Panc1 (cell line): ENCODE measurements at regions not wholly inside any gene's neighbourhood (a gene's known extent, or its start where the extent isn't known, plus 50 kb on each side); places are given as distances from the start of the nearest gene placed in this dataset.

Experiments used
- ATAC-seq: fragments of 200-7000 bp; cut with Tn5 transposase; 2 replicates; pipeline ENCODE4 v1.9.1; 2020; ENCODE audit warnings: mild to moderate bottlenecking, moderate library complexity
- BruUV-seq: library from RNA; stranded (reverse); fragments of 400-500 nt; replicated peaks from 2 replicates; lab custom pipeline; 2021; lab: Mats Ljungman, UMichigan
- CTCF ChIA-PET: fragments of 300-600 bp; sonication (Branson Sonifier 250); formaldehyde crosslinking; loops from one replicate; lab custom pipeline; 2022; ENCODE audit warnings: antibody characterized with exemption; lab: Charles Lee
- POLR2A ChIA-PET: fragments of 300-600 bp; sonication (Branson Sonifier 250); formaldehyde crosslinking; loops from one replicate; lab custom pipeline; 2022; ENCODE audit warnings: antibody characterized with exemption; lab: Charles Lee
- DNase-seq: peaks from one replicate; pipeline ENCODE4 v3.0.0-alpha.2; 2010; ENCODE audit warnings: low read depth, low spot score
- H3K27ac ChIP-seq: 2 replicates; pipeline ENCODE4 v1.5.1; 2011; ENCODE audit warnings: mild to moderate bottlenecking, low read length, inconsistent platforms
- H3K27me3 ChIP-seq: fragments of 200-500 bp; sonication (Bioruptor generic); 2 replicates; pipeline ENCODE4 v1.6.0; 2014; ENCODE audit warnings: low read length, inconsistent platforms; ENCODE audit not compliant: control insufficient read depth, insufficient read depth
- H3K36me3 ChIP-seq: fragments of 200-500 bp; sonication (Bioruptor generic); 2 replicates; pipeline ENCODE4 v1.5.1; 2014; ENCODE audit warnings: inconsistent platforms, mild to moderate bottlenecking, low read length, moderate library complexity; ENCODE audit not compliant: control insufficient read depth, insufficient read depth
- H3K4me1 ChIP-seq: 2 replicates; pipeline ENCODE4 v1.5.1; 2011; ENCODE audit warnings: inconsistent platforms, mild to moderate bottlenecking, low read length, moderate library complexity; ENCODE audit not compliant: control insufficient read depth, insufficient read depth
- H3K4me3 ChIP-seq, 2 experiments: 2 replicates each; pipeline ENCODE4 v1.5.1; 2011 to 2012; ENCODE audit warnings: low read depth in 2 of 2, low read length in 2 of 2, mild to moderate bottlenecking in 2 of 2, inconsistent platforms in 1 of 2, moderate library complexity in 1 of 2
- H3K9me3 ChIP-seq: fragments of 200-500 bp; sonication (Bioruptor generic); 2 replicates; pipeline ENCODE4 v1.5.1; 2014; ENCODE audit warnings: low read depth, mild to moderate bottlenecking, inconsistent platforms, low read length, moderate library complexity; ENCODE audit not compliant: control insufficient read depth, insufficient read depth
- POLR2AphosphoS5 ChIP-seq: IDR thresholded peaks from 2 replicates; pipeline ENCODE4 v1.6.1; 2012; ENCODE audit warnings: mild to moderate bottlenecking, low read depth, low read length, moderate library complexity
- SIN3A ChIP-seq: IDR thresholded peaks from 2 replicates; pipeline ENCODE4 v1.6.1; 2012; ENCODE audit warnings: low read depth, mild to moderate bottlenecking, low read length, moderate library complexity, borderline replicate concordance; ENCODE audit not compliant: insufficient read depth
- TCF7L2 ChIP-seq: IDR thresholded peaks from 2 replicates; pipeline ENCODE4 v1.6.1; 2011; ENCODE audit warnings: mild to moderate bottlenecking, low read depth, low read length, inconsistent platforms
- in situ Hi-C: cut with HindIII; loops from 2 replicates; pipeline ENCODE4 v1.10.0; 2016; ENCODE audit warnings: low sequenced_read_pairs, low pct_unique_long_range_greater_than_20kb
- intact Hi-C: fragments of 100-400 bp; cut with micrococcal nuclease; formaldehyde crosslinking; loops from one replicate; pipeline ENCODE4 v1.10.0; 2022; ENCODE audit not compliant: unreplicated experiment
- TF ChIP-seq, protein P1 (sequence below): fragments of 450-650 bp; IDR thresholded peaks from 2 replicates; pipeline ENCODE4 v1.5.1; 2017; ENCODE audit warnings: mild to moderate bottlenecking
- TF ChIP-seq, protein P2 (sequence below), 2 experiments: IDR thresholded peaks; 2 replicates each; pipeline ENCODE4 v1.6.1; 2011 to 2012; ENCODE audit warnings: low read depth in 2 of 2, control low read depth in 1 of 2, low read length in 1 of 2, mild to moderate bottlenecking in 1 of 2, moderate library complexity in 1 of 2; ENCODE audit not compliant: insufficient read depth in 1 of 2

DNA sequence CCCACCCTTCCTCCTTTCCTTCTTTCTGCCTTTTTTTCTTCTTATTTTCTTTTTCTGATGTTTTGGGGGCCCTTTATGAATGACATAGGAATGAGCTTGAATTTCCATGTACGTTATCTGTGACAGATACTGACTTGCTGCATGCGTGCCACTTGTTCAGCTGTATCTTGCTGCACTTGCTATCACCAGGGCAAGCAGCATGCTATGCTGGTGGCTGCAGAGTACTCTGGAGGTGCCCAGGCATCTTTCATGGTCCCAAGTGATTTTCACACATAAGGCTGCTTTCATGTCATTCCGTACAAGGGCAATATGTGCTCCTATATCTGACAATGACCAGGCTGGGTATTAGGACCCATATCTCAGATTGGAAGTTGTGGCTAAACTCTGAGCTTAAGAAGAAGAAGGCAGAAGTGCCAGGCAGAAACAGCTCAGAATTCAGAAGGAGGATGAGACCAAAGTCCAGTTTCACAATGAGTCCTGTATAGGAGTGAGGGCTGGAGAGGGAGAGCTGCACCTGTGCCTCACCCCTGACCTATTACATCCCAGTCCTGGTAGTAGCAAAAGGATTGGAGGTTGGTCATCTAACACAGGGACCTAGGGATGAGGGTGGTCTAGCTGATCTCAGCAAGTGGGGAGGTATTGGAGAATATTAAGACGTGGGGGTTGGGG is 299.0 kb upstream of the DDHD1 start:
- H3K27ac ChIP-seq = no peak overlapping the region
- TF ChIP-seq, protein P1, sequence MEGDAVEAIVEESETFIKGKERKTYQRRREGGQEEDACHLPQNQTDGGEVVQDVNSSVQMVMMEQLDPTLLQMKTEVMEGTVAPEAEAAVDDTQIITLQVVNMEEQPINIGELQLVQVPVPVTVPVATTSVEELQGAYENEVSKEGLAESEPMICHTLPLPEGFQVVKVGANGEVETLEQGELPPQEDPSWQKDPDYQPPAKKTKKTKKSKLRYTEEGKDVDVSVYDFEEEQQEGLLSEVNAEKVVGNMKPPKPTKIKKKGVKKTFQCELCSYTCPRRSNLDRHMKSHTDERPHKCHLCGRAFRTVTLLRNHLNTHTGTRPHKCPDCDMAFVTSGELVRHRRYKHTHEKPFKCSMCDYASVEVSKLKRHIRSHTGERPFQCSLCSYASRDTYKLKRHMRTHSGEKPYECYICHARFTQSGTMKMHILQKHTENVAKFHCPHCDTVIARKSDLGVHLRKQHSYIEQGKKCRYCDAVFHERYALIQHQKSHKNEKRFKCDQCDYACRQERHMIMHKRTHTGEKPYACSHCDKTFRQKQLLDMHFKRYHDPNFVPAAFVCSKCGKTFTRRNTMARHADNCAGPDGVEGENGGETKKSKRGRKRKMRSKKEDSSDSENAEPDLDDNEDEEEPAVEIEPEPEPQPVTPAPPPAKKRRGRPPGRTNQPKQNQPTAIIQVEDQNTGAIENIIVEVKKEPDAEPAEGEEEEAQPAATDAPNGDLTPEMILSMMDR = no peak
- TF ChIP-seq, protein P2, sequence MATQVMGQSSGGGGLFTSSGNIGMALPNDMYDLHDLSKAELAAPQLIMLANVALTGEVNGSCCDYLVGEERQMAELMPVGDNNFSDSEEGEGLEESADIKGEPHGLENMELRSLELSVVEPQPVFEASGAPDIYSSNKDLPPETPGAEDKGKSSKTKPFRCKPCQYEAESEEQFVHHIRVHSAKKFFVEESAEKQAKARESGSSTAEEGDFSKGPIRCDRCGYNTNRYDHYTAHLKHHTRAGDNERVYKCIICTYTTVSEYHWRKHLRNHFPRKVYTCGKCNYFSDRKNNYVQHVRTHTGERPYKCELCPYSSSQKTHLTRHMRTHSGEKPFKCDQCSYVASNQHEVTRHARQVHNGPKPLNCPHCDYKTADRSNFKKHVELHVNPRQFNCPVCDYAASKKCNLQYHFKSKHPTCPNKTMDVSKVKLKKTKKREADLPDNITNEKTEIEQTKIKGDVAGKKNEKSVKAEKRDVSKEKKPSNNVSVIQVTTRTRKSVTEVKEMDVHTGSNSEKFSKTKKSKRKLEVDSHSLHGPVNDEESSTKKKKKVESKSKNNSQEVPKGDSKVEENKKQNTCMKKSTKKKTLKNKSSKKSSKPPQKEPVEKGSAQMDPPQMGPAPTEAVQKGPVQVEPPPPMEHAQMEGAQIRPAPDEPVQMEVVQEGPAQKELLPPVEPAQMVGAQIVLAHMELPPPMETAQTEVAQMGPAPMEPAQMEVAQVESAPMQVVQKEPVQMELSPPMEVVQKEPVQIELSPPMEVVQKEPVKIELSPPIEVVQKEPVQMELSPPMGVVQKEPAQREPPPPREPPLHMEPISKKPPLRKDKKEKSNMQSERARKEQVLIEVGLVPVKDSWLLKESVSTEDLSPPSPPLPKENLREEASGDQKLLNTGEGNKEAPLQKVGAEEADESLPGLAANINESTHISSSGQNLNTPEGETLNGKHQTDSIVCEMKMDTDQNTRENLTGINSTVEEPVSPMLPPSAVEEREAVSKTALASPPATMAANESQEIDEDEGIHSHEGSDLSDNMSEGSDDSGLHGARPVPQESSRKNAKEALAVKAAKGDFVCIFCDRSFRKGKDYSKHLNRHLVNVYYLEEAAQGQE (IDR thresholded peaks at IDR 0.05; ENCODE audit: insufficient read depth in 1 of 2, low read depth in 2 of 2, low read length in 1 of 2) = no peak
- no peak for TF ChIP-seq TCF7L2
- no peak for TF ChIP-seq SIN3A
- TF ChIP-seq POLR2AphosphoS5 = no peak
- ChIA-PET CTCF (no interaction called here), POLR2A (interaction anchor here (0.7 kb wide), 1 partner anchor 1637 kb away, joined by 7 read pairs; no protein-coding TSS in a partner anchor)
- DNase-seq (no peak), ATAC-seq (no peak)
- intact Hi-C loops (no loop called here), in situ Hi-C loops (no loop called here)
- no TSS peak for BruUV-seq
- H3K9me3 ChIP-seq = no peaks in the 10 kb centered on the region
- H3K36me3 ChIP-seq = no peaks in the 10 kb centered on the region
- H3K27me3 ChIP-seq = no peaks in the 10 kb centered on the region
- H3K4me1 ChIP-seq = no peaks in the 10 kb centered on the region
- H3K4me3 ChIP-seq = no peak overlapping the region

DNA sequence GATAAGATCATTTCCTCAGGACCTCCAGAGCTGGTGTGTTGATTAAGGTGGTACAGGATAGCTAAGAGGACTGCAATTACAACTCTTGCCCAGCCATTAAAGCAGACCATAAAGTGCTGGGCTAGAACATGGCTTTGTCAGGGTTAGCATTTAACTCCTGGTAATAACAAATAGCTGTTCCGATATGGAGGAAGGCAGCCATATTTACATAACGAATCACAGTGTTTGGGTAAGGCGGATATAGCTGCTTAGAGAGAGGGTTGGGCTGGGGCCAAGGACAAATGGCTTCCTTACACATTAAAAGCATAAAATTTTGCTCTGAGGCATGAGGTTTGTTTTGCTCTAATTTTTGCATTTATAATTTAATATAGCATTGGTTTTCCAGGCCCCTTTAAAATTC is 297.7 kb upstream of the DDHD1 start:
- no peak for DNase-seq
- Histone ChIP-seq H3K27ac (no peak overlapping the region), H3K36me3 (no peaks in the 10 kb centered on the region), H3K4me3 (no peak overlapping the region), H3K4me1 (no peaks in the 10 kb centered on the region), H3K9me3 (no peaks in the 10 kb centered on the region), H3K27me3 (no peaks in the 10 kb centered on the region)
- in situ Hi-C loops = no loop called here
- POLR2A ChIA-PET = no interaction called here
- ATAC-seq = no peak
- no TSS peak for BruUV-seq
- CTCF ChIA-PET = no interaction called here
- TF ChIP-seq, protein P2 (IDR thresholded peaks at IDR 0.05; ENCODE audit: insufficient read depth in 1 of 2, low read depth in 2 of 2, low read length in 1 of 2) = no peak
- no peak for TF ChIP-seq TCF7L2
- TF ChIP-seq SIN3A = no peak
- no peak for TF ChIP-seq POLR2AphosphoS5
- TF ChIP-seq, protein P1 = no peak
- intact Hi-C loops = no loop called here
